ENCODE measurements at regions not wholly inside any gene's neighbourhood (a gene's known extent, or its start where the extent isn't known, plus 50 kb on each side); places are given as distances from the start of the nearest gene placed in this dataset.
"Not testable (repeated sequence)": the region's sequence is repeated elsewhere in the genome, so short reads cannot be mapped to it uniquely, and the experiment has no call there.

DNA sequence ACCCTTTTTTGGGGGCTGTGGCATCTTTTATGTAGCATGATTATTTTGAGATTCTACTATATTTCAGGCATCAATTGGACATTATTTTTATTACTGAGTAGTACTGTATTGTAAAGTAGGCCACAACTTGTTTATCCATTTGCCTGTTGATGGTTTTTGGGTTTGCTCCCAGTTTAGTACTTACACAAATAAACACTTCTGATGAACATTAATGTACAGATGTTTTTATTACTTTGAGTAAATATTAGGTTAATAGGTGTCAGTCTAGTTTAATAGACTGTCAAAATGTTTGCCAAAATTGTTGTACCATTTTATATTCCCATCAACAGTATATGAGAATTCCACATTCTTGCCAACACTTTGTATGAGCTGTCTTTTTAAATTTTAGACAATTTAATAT, 214.9 kb upstream of the MAD2L1 start:
- no peak overlapping the region for H3K4me3 ChIP-seq
- no peaks in the 10 kb centered on the region for H3K4me1 ChIP-seq
- TF ChIP-seq POLR2A (IDR thresholded peaks at IDR 0.05) = no peak
- ATAC-seq (ENCODE audit: low FRiP score in 2 of 2) (no peak), DNase-seq (no peak)
- no peaks in the 10 kb centered on the region for H3K36me3 ChIP-seq
- H3K9me3 ChIP-seq = no peaks in the 10 kb centered on the region
- no peak overlapping the region for H3K27ac ChIP-seq
- H3K27me3 ChIP-seq = no peaks in the 10 kb centered on the region

DNA sequence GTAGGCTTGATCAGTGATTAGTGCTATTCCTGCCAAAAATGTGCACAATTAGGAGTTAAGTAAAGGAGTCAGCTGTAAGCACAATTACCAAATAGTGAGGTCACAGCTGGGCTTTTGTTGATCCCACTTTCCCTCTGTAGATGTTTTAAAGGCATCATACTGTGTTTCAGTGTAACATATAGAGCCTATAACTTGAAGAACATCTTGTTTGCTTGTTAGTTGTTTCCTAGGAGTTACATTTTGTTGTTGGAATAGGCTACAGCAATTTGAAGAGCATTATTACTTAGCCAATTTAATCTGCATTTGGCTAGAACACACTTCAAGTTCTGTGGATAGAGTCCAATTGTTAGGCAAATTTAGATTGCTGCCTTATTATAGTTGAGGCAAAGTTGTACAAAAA, 210.7 kb upstream of the MAD2L1 start:
- H3K4me1 ChIP-seq = no peaks in the 10 kb centered on the region
- H3K9me3 ChIP-seq = no peaks in the 10 kb centered on the region
- TF ChIP-seq POLR2A (IDR thresholded peaks at IDR 0.05) = no peak
- no peak for TF ChIP-seq POLR2AphosphoS5 (IDR thresholded peaks at IDR 0.05)
- no peak for TF ChIP-seq EP300 (IDR thresholded peaks at IDR 0.05)
- TF ChIP-seq, protein P1, sequence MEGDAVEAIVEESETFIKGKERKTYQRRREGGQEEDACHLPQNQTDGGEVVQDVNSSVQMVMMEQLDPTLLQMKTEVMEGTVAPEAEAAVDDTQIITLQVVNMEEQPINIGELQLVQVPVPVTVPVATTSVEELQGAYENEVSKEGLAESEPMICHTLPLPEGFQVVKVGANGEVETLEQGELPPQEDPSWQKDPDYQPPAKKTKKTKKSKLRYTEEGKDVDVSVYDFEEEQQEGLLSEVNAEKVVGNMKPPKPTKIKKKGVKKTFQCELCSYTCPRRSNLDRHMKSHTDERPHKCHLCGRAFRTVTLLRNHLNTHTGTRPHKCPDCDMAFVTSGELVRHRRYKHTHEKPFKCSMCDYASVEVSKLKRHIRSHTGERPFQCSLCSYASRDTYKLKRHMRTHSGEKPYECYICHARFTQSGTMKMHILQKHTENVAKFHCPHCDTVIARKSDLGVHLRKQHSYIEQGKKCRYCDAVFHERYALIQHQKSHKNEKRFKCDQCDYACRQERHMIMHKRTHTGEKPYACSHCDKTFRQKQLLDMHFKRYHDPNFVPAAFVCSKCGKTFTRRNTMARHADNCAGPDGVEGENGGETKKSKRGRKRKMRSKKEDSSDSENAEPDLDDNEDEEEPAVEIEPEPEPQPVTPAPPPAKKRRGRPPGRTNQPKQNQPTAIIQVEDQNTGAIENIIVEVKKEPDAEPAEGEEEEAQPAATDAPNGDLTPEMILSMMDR (IDR thresholded peaks at IDR 0.05) = no peak
- H3K27ac ChIP-seq = no peak overlapping the region
- no peak overlapping the region for H3K4me3 ChIP-seq
- ATAC-seq (ENCODE audit: low FRiP score in 2 of 2) = no peak
- H3K36me3 ChIP-seq = no peaks in the 10 kb centered on the region
- DNase-seq = no peak
- H3K27me3 ChIP-seq = no peaks in the 10 kb centered on the region

DNA sequence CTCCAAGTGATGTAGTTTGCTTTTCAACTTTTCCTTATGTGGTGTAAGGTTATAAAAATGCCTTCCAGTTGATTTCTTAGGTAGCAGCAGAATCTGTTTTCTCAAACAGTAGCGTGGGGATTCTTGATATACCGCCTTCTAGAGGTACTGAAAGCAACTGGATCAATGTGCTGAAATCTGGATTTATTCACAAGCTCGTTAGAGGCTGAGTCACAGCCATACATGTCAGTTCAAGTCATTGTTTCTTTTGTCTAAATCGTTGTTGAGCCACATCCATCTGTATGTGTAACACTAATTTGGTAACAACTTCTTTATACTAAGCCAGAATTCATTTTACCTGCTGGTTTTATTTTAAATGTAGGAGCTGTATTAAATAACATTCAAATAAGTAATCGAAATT, 200.0 kb upstream of the MAD2L1 start:
- TF ChIP-seq POLR2AphosphoS5 (IDR thresholded peaks at IDR 0.05) (no peak), POLR2A (IDR thresholded peaks at IDR 0.05) (no peak)
- 76 to 80% methylated on average over 5 of the region's 5 CpGs for WGBS, 2 donors
- DNase-seq (no peak), ATAC-seq (ENCODE audit: low FRiP score in 2 of 2) (no peak)
- no peaks in the 10 kb centered on the region for H3K9me3 ChIP-seq
- no peaks in the 10 kb centered on the region for H3K27me3 ChIP-seq
- no peak overlapping the region for H3K4me3 ChIP-seq
- no peak overlapping the region for H3K27ac ChIP-seq
- H3K36me3 ChIP-seq = no peaks in the 10 kb centered on the region
- H3K4me1 ChIP-seq = no peaks in the 10 kb centered on the region

DNA sequence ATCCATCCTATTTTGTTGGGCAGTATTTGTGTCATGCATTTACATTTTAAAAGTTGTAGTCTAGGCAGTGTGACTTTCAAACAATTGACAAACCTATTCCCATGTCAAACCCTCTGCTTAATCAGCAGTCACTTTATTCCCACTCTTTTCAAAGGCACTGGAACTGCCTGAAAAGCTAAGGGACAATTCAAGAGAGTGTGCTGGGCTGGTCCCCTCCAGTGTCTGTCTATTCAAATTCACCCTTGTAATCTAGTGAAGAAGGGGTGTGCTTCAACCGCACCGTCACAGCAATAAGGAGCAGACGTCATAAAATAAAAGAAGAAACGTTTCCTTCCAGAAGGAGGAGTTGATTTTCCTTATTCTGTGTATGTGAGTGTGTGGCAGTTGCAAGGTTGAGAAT, 197.0 kb upstream of the MAD2L1 start:
- no peaks in the 10 kb centered on the region for H3K36me3 ChIP-seq
- ATAC-seq (ENCODE audit: low FRiP score in 2 of 2) = no peak
- 61 to 63% methylated on average over 4 of the region's 4 CpGs for WGBS, 2 donors

DNA sequence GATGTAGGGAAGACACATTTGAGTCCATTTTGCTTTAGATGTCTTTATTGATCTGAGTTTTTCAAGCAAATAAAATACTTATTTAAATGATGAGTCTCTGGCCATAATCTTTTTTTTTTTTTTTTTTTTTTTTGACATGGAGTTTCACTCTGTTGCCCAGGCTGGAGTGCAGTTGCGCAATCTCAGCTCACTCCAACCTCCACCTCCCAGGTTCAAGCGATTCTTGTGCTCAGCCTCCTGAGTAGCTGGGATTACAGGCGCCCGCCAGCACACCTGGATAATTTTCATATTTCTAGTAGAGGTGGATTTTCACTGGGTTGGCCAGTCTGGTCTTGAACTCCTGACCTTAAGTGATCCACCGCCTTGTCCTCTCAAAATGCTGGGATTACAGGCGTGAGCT, 194.5 kb upstream of the MAD2L1 start:
- TF ChIP-seq, protein P1 (IDR thresholded peaks at IDR 0.05) = no peak
- no peak for TF ChIP-seq POLR2A (IDR thresholded peaks at IDR 0.05)
- no peak for TF ChIP-seq EP300 (IDR thresholded peaks at IDR 0.05)
- TF ChIP-seq POLR2AphosphoS5 (IDR thresholded peaks at IDR 0.05) = no peak
- DNase-seq (no peak), ATAC-seq (ENCODE audit: low FRiP score in 2 of 2) (no peak)
- no peaks in the 10 kb centered on the region for H3K27me3 ChIP-seq
- H3K9me3 ChIP-seq = no peaks in the 10 kb centered on the region
- H3K4me3 ChIP-seq = no peak overlapping the region
- no peaks in the 10 kb centered on the region for H3K4me1 ChIP-seq
- H3K36me3 ChIP-seq = no peaks in the 10 kb centered on the region
- WGBS, 2 donors = 86 to 97% methylated on average over 6 of the region's 6 CpGs
- H3K27ac ChIP-seq = no peak overlapping the region

More for the DNA sequence above, 197.0 kb upstream of the MAD2L1 start:
- DNase-seq = no peak
- H3K4me3 ChIP-seq = no peak overlapping the region
- H3K4me1 ChIP-seq = no peaks in the 10 kb centered on the region
- TF ChIP-seq, protein P1 (IDR thresholded peaks at IDR 0.05) = no peak
- no peaks in the 10 kb centered on the region for H3K27me3 ChIP-seq
- H3K9me3 ChIP-seq = no peaks in the 10 kb centered on the region
- no peak overlapping the region for H3K27ac ChIP-seq

DNA sequence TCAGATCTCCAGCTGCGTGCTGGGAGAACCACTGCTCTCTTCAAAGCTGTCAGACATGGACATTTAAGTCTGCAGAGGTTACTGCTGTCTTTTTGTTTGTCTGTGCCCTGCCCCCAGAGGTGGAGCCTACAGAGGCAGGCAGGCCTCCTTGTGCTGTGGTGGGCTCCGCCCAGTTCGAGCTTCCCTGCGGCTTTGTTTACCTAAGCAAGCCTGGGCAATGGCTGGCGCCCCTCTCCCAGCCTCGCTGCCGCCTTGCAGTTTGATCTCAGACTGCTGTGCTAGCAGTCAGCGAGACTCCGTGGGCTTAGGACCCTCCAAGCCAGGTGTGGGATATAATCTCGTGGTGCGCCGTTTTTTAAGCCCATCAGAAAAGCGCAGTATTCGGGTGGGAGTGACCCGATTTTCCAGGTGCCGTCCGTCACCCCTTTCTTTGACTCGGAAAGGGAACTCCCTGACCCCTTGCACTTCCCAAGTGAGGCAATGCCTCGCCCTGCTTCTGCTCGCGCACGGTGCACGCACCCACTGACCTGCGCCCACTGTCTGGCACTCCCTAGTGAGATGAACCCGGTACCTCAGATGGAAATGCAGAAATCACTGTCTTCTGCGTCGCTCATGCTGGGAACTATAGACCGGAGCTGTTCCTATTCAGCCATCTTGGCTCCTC, 189.6 kb upstream of the MAD2L1 start:
- H3K4me3 ChIP-seq = not testable (repeated sequence)

More for the DNA sequence above, 189.6 kb upstream of the MAD2L1 start:
- DNase-seq = peak in 1 of 2 donors; percentile 36
- not testable (repeated sequence) for H3K36me3 ChIP-seq; H3K4me1 ChIP-seq; H3K27me3 ChIP-seq; H3K27ac ChIP-seq; H3K9me3 ChIP-seq; ATAC-seq (ENCODE audit: low FRiP score in 2 of 2)
- WGBS, 2 donors = 87 to 90% methylated on average over 22 to 28 of the region's 28 CpGs
